K562 (cell line): ENCODE measurements at regions not wholly inside any gene's neighbourhood (a gene's known extent, or its start where the extent isn't known, plus 50 kb on each side); places are given as distances from the start of the nearest gene placed in this dataset.

ENCODE experiments used
- ATAC-seq: fragments of 200-7000 bp; cut with Tn5 transposase; 3 replicates; pipeline ENCODE4 v1.9.1; 2020; ENCODE audit warnings: moderate library complexity
- BruUV-seq: library from RNA; stranded (reverse); fragments of 400-500 nt; replicated peaks from 2 replicates; lab custom pipeline; 2021; lab: Mats Ljungman, UMichigan
- CTCF ChIA-PET: fragments of 300-600 bp; formaldehyde crosslinking; extraction: SDS; loops from one replicate; lab custom pipeline; 2021; ENCODE audit warnings: low intra/inter-chr PET ratio; lab: Yijun Ruan, JAX
- POLR2A ChIA-PET: fragments of 300-600, 350-650 bp; sonication (Branson Sonifier 250); formaldehyde crosslinking; extraction: SDS; loops from one replicate; lab custom pipeline; 2021; ENCODE audit warnings: antibody characterized with exemption, inconsistent platforms; lab: Yijun Ruan, JAX
- DNase-seq, 4 experiments: peaks; one replicate each; pipeline versions ENCODE4 v3.0.0 to v3.0.0-alpha.2; 2011 to 2018; ENCODE audit warnings: low spot score in 3 of 4, mixed read lengths in 3 of 4; ENCODE audit errors: extremely low read depth in 1 of 4
- FAIRE-seq: peaks from 2 replicates; lab custom pipeline; 2011; peaks lifted over from hg19 to GRCh38; lab: Jason Lieb, UNC
- H2AFZ ChIP-seq: 2 replicates; pipeline ENCODE4 v1.6.0; 2011; ENCODE audit warnings: low read depth, low read length, control low read depth, inconsistent platforms
- H3K27ac ChIP-seq: fragments of 200-600 bp; 3 replicates; pipeline ENCODE4 v1.8.0; 2011; ENCODE audit warnings: low read depth, mild to moderate bottlenecking, control low read depth, inconsistent platforms, low read length, moderate library complexity, mixed read lengths; ENCODE audit errors: extremely low read depth
- H3K27me3 ChIP-seq, 2 experiments: fragments of 300-600 bp in 1 of 2; 2 replicates in 1 of 2; 3 replicates in 1 of 2; pipeline versions ENCODE4 v1.6.0 to v1.8.0; 2011; ENCODE audit warnings: inconsistent platforms in 2 of 2, low read length in 2 of 2, mild to moderate bottlenecking in 1 of 2, mixed read lengths in 1 of 2, moderate library complexity in 1 of 2; ENCODE audit not compliant: control insufficient read depth in 2 of 2, insufficient read depth in 2 of 2
- H3K36me3 ChIP-seq: fragments of 300-600 bp; 3 replicates; pipeline ENCODE4 v1.8.0; 2011; ENCODE audit warnings: mild to moderate bottlenecking, low read length, inconsistent platforms; ENCODE audit not compliant: control insufficient read depth, insufficient read depth
- H3K4me1 ChIP-seq, 2 experiments: fragments of 200-600 bp in 1 of 2; replicated peaks in 1 of 2; 2 replicates in 1 of 2; 3 replicates in 1 of 2; pipeline versions ENCODE4 v1.5.1 to v1.8.0; 2011; ENCODE audit warnings: inconsistent platforms in 2 of 2, low read length in 2 of 2, mild to moderate bottlenecking in 1 of 2, mixed read lengths in 1 of 2, moderate library complexity in 1 of 2; ENCODE audit not compliant: control insufficient read depth in 2 of 2, insufficient read depth in 2 of 2
- H3K4me2 ChIP-seq: 2 replicates; pipeline ENCODE4 v1.6.1; 2011; ENCODE audit warnings: low read length, control low read depth, inconsistent platforms, mixed read lengths; ENCODE audit not compliant: insufficient read depth
- H3K4me3 ChIP-seq: fragments of 200-600 bp; sonication (generic), shearing (Covaris generic); 2 replicates; pipeline ENCODE4 v1.5.1; 2016; ENCODE audit warnings: control low read depth, inconsistent platforms
- H3K79me2 ChIP-seq: fragments of 200-600 bp; 3 replicates; pipeline ENCODE4 v1.8.0; 2011; ENCODE audit warnings: low read length, inconsistent platforms; ENCODE audit not compliant: control insufficient read depth, insufficient read depth
- H3K9ac ChIP-seq, 2 experiments: 2 replicates each; pipeline versions ENCODE4 v1.6.0 to v1.6.1; 2011; ENCODE audit warnings: low read depth in 2 of 2, low read length in 2 of 2, control low read depth in 1 of 2, inconsistent platforms in 1 of 2, mild to moderate bottlenecking in 1 of 2, mixed read lengths in 1 of 2; ENCODE audit not compliant: insufficient read depth in 1 of 2
- H3K9me1 ChIP-seq: one replicate; pipeline ENCODE4 v1.6.0; 2011; ENCODE audit warnings: inconsistent platforms, mild to moderate bottlenecking, low read length, moderate library complexity; ENCODE audit not compliant: control insufficient read depth, insufficient read depth
- H3K9me3 ChIP-seq: replicated peaks from 2 replicates; pipeline ENCODE4 v1.5.1; 2011; ENCODE audit warnings: low read depth, low read length, inconsistent platforms; ENCODE audit not compliant: control insufficient read depth, insufficient read depth
- H4K20me1 ChIP-seq: replicated peaks from 2 replicates; pipeline ENCODE4 v1.6.1; 2011; ENCODE audit warnings: low read length, inconsistent platforms, mixed read lengths; ENCODE audit not compliant: control insufficient read depth, insufficient read depth
- CEBPG ChIP-seq, 3 experiments: fragments of 200-800 bp in 1 of 3; sonication (Bioruptor generic) in 1 of 3; sonication (generic) in 1 of 3; formaldehyde crosslinking in 1 of 3; IDR thresholded peaks in 2 of 3; conservative IDR thresholded peaks in 1 of 3; 2 replicates each; pipeline versions ENCODE4 v1.6.1 to v1.8.0; 2016 to 2022; ENCODE audit warnings: missing compliant biosample characterization in 2 of 3, missing genetic modification characterization in 2 of 3, mild to moderate bottlenecking in 1 of 3, missing genetic modification reagents in 1 of 3
- CTBP1 ChIP-seq: fragments of 450-650 bp; IDR thresholded peaks from 2 replicates; pipeline ENCODE4 v1.6.1; 2016; ENCODE audit warnings: borderline replicate concordance
- RB1 ChIP-seq: fragments of 450-650 bp; IDR thresholded peaks from 2 replicates; pipeline ENCODE4 v1.6.1; 2017; ENCODE audit warnings: low read depth, mild to moderate bottlenecking
- TRIM28 ChIP-seq: fragments of 450-650 bp; IDR thresholded peaks from 2 replicates; pipeline ENCODE4 v1.6.1; 2017
- ZFP1 ChIP-seq: fragments of 450-650 bp; formaldehyde crosslinking; IDR thresholded peaks from 2 replicates; pipeline ENCODE4 v1.4.0; 2020; ENCODE audit warnings: mild to moderate bottlenecking, mixed read lengths
- WGBS: fragments of 100-300 bp; shearing (Covaris generic); methylation state at CpG from one replicate; pipeline ENCODE4 v1.1.6; 2016; ENCODE audit warnings: low coverage, mixed read lengths; ENCODE audit not compliant: insufficient coverage; ENCODE audit errors: missing lambda C conversion rate; 5-methylcytosine and 5-hydroxymethylcytosine counted together
- in situ Hi-C: fragments of 300-500 bp; cut with MboI; formaldehyde crosslinking; loops from 4 replicates; pipeline ENCODE4 v1.15.0; 2018; ENCODE audit warnings: inconsistent platforms, mixed read lengths
- intact Hi-C: fragments of 100-400 bp; cut with micrococcal nuclease; formaldehyde crosslinking; loops from 2 replicates; pipeline ENCODE4 v1.14.2; 2022
- TF ChIP-seq, protein P1 (sequence below): sonication (generic); formaldehyde crosslinking; IDR thresholded peaks from 2 replicates; pipeline ENCODE4 v1.8.0; 2022; ENCODE audit warnings: missing genetic modification reagents, mild to moderate bottlenecking, borderline replicate concordance

DNA sequence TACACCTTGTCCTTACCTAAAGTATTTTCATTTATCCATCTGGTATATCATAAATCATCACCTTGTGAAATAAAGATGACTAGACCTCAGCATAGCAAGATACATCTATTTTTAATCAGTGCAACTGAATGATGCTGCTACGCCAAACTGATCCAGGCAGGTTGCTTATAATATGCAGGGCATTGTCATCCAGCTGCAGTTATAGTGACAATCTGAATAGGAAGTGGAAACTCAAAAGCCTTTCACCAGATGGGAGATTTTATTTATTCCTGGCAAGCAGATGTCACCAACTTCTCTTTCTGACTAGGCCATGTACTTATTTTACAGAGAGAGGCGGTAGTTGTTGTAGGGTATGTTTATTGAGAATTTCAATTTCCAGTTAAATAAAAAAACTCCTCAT lies 747.3 kb downstream of the ADCYAP1 start (continued):
- TF ChIP-seq, protein P1, sequence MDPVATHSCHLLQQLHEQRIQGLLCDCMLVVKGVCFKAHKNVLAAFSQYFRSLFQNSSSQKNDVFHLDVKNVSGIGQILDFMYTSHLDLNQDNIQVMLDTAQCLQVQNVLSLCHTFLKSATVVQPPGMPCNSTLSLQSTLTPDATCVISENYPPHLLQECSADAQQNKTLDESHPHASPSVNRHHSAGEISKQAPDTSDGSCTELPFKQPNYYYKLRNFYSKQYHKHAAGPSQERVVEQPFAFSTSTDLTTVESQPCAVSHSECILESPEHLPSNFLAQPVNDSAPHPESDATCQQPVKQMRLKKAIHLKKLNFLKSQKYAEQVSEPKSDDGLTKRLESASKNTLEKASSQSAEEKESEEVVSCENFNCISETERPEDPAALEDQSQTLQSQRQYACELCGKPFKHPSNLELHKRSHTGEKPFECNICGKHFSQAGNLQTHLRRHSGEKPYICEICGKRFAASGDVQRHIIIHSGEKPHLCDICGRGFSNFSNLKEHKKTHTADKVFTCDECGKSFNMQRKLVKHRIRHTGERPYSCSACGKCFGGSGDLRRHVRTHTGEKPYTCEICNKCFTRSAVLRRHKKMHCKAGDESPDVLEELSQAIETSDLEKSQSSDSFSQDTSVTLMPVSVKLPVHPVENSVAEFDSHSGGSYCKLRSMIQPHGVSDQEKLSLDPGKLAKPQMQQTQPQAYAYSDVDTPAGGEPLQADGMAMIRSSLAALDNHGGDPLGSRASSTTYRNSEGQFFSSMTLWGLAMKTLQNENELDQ, result no peak
- TF ChIP-seq ZFP1 (CRISPR knock-in tag) (no peak), TRIM28 (no peak), RB1 (no peak)

DNA sequence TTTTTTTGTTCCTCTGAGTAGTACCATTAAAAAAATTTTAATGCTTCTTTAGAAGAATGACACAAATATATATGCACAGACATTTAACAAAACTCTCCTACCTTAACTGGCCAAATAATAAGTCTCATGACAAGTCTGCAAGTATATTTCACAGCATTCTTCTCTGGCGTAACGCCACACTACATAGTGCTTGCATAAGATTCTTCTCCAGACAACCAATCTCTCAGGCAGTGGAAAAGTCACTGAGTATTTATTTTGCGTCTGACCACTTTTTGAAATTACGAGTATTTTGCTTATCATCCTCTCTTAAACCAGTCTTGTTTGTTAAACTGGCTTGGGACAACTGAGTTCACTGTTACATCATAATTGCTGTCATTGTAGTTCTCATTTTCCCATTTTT lies 749.2 kb downstream of the ADCYAP1 start:
- Histone ChIP-seq H4K20me1 (no peaks in the 10 kb centered on the region), H3K36me3 (no peaks in the 10 kb centered on the region), H2AFZ (no peak overlapping the region), H3K4me1 (no peaks in the 10 kb centered on the region), H3K4me2 (no peak overlapping the region), H3K9me3 (no peaks in the 10 kb centered on the region), H3K27me3 (no peaks in the 10 kb centered on the region), H3K27ac (no peak overlapping the region), H3K4me3 (no peak overlapping the region), H3K79me2 (no peaks in the 10 kb centered on the region), H3K9me1 (no peaks in the 10 kb centered on the region), H3K9ac (no peak overlapping the region)
- intact Hi-C loops (no loop called here), in situ Hi-C loops (no loop called here)
- TF ChIP-seq CEBPG (CRISPR knock-in tag; IDR thresholded peaks at IDR 0.05), result no peak
- TF ChIP-seq CEBPG (tag; conservative IDR thresholded peaks at IDR 0.05 in 1 of 2, IDR thresholded peaks at IDR 0.05 in 1 of 2), result peak; percentile 24 to 40; a peak in 2 of 4 replicates
- no peak for TF ChIP-seq CTBP1
- 25% methylated on average over 4 of the region's 4 CpGs for WGBS
- ChIA-PET POLR2A (no interaction called here), CTCF (no interaction called here)
- BruUV-seq, result no TSS peak
- ATAC-seq (no peak), DNase-seq (no peak), FAIRE-seq (no peak)
